Frontal cortex (tissue), 3 donors: ENCODE measurements at regions not wholly inside any gene's neighbourhood (a gene's known extent, or its start where the extent isn't known, plus 50 kb on each side); places are given as distances from the start of the nearest gene placed in this dataset.
"Not testable (repeated sequence)": the region's sequence is repeated elsewhere in the genome, so short reads cannot be mapped to it uniquely, and the experiment has no call there.

Source experiments
- DNase-seq, 2 donors: peaks; one replicate each; pipeline ENCODE4 v3.0.0; 2012; ENCODE audit warnings: low spot score in 2 of 2
- FAIRE-seq: peaks from 2 replicates; lab custom pipeline; 2012; peaks lifted over from hg19 to GRCh38; lab: Jason Lieb, UNC
- donor health status: control.
- donor health status: control.
- donor health status: control.

- no peak for FAIRE-seq
- no peak for DNase-seq
Observed at GRCh38 chr3:28986922-28987321, 293.9 kb upstream of the RBMS3 start.

DNA sequence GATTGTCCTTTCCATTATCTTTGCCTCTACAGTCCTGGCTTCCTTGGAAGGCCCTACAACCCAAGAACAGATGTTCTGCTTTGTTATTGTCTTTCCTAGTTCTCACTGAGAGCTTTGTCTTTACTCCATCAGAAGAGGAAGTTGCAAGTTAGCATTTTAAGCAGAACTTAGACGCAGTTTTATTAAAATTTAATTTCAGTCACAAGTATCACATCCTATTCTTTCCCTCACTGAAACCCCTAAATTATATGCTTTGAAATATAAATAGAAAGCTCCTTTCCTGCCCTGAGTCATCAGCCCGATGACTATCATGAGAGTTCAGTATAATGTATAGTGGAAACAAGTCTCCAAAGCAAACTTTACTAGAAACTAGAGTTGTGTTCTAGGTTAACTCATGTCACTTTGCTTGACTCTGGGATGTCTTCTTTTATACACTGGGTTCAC, 291.2 kb upstream of the RBMS3 start:
- FAIRE-seq (no peak), DNase-seq (no peak)

GRCh38 chr3:28994161-28994905, 286.5 kb upstream of the RBMS3 start:
- no peak for FAIRE-seq

GRCh38 chr3:29004885-29005599, 275.8 kb upstream of the RBMS3 start:
- DNase-seq (no peak), FAIRE-seq (no peak)

More at GRCh38 chr3:28994161-28994905, 286.5 kb upstream of the RBMS3 start:
- no peak for DNase-seq

GRCh38 chr3:29005862-29006261, 275.0 kb upstream of the RBMS3 start:
- FAIRE-seq, result no peak

DNA sequence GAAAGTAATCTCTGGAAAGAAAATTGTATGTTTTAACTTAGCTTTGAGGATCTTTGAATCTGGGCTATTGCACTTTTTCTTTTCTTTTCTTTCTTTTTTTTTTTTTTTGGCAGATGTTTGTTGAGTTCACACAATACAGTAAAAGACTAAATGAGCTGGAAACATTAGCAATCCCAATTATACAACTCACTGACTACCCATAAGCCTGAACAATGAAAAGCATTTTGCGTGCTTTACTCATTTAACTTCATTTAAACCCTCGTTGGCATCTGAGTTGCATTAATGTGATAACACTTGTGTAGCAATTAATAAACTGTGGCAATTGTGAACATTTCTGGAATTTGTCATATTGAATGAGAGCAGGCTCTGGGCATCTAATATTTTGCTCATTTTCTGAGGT, 269.4 kb upstream of the RBMS3 start:
- FAIRE-seq (no peak), DNase-seq (peak in 1 of 2 donors; percentile 5)

More at GRCh38 chr3:29005862-29006261, 275.0 kb upstream of the RBMS3 start:
- no peak for DNase-seq

DNA sequence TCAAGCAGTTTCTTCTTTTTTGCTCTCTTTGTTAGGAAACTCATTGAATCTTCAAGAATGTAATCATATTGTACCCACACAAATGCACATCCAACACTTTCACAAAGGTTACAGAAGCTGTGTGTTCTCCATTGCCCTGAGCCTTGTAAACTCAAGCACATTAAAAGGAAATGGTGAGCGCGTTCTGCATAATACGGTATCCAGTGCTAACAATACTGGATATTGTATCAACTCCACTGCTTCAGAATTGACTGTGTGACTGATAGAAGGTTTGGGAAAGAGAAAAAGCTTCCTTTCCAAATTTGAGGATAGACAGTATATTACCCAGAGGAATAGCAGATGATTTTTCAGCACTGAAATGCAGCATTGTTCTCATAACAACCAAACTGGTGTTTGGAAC, 268.9 kb upstream of the RBMS3 start:
- no peak for DNase-seq
- FAIRE-seq, result no peak

- DNase-seq (no peak), FAIRE-seq (no peak)
Observed at GRCh38 chr3:29022976-29023375, 257.9 kb upstream of the RBMS3 start.

DNA sequence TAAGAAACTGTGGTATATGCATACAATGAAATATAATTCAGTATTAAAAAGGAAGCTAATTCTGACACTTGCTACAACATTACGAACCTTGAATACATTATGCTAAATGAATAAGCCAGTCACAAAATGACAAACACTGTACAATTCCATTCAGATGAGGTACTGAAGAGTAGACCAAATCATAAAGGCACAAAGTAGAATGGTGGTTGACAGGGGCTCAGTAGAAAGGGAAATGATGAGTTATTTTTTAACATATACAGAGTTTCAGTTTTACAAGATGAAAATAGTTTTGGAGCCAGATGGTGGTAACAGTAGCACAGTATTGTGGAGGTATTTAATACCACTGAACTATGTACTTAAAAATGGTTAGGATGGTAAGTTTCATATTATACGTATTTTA, 254.6 kb upstream of the RBMS3 start:
- no peak for FAIRE-seq
- DNase-seq, result no peak

DNA sequence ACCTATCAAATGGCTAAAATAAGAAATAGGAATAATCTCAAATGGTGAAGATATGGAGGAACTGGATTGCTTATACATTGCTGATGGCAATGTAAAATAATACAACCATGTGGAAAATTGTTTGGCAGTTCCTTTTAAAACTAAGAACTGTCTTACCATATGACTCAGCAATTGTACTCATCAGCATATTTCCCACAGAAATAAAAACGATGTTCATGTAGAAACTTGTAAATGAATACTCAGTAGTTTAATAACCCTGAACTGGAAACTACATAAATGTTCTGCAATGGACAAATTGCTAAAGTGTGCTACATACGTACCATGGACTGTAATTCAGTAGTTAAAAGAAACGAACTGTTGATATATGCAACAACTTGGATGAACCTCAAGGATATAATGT, 253.9 kb upstream of the RBMS3 start:
- FAIRE-seq (no peak), DNase-seq (no peak)

GRCh38 chr3:29031175-29031574, 249.7 kb upstream of the RBMS3 start:
- not testable (repeated sequence) for FAIRE-seq, DNase-seq

DNA sequence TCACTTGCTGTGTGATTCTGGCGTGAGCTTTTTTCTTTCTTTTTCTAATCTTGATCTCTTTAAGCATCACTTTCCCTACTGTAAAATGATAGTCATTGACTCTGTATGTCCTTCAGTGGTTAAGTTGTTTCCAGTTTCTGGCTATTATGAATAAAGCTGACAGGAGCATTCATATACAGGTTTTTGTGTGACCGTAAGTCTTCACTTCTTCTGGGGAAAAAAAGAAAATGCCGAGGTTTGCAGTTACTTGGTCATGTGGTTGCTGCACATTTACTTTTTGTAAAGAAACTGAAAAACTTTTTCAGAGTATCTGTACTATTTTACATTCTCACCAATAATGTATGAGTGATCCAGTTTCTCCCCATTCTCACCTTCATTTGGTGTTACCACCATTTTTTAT, 247.4 kb upstream of the RBMS3 start:
- DNase-seq (no peak), FAIRE-seq (no peak)

DNA sequence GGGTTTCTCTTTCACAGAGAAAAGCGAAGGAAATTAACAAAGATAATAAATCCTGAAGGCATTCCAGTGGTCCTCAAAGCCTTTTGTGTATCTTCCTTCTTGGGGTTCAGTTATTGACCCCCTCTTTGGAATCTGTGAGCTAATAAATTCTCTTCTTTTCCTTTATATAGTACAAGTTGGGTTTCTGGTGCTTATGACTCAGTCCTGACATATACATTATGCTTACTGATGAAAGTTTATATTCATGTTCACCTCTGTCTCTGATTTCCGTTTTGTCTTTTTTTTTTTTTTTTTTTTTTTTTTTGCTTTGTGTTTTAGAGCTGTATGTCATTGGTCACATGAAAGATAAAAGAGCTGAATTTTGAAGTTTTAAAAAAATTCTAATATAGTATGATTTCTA, 230.7 kb upstream of the RBMS3 start:
- FAIRE-seq, result no peak
- no peak for DNase-seq

GRCh38 chr3:29057326-29057725, 223.5 kb upstream of the RBMS3 start:
- no peak for FAIRE-seq
- no peak for DNase-seq

DNA sequence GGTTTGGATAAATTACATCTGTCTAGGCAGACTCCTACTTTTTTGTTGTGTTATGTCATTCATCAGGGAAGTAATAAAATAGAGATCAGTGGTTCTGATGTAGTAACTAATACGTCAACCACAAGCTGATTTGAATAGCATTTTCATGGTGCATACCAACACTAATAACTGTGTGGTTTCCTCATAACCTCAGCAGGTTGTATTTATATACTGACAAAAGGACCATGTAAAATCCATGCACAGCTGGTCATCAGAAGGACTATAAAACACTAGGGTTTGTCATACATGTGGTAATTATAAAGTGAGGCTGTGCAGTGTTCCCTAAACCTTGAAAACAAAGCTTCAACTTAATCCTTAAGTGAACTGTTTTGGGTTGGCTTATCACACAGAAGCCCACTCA, 216.8 kb upstream of the RBMS3 start:
- FAIRE-seq, result no peak
- DNase-seq, result no peak

GRCh38 chr3:29065211-29065785, 215.6 kb upstream of the RBMS3 start:
- DNase-seq, result peak in 1 of 2 donors; percentile 33
- peak; percentile 15 for FAIRE-seq

GRCh38 chr3:29067007-29067406, 213.9 kb upstream of the RBMS3 start:
- DNase-seq (no peak), FAIRE-seq (no peak)

DNA sequence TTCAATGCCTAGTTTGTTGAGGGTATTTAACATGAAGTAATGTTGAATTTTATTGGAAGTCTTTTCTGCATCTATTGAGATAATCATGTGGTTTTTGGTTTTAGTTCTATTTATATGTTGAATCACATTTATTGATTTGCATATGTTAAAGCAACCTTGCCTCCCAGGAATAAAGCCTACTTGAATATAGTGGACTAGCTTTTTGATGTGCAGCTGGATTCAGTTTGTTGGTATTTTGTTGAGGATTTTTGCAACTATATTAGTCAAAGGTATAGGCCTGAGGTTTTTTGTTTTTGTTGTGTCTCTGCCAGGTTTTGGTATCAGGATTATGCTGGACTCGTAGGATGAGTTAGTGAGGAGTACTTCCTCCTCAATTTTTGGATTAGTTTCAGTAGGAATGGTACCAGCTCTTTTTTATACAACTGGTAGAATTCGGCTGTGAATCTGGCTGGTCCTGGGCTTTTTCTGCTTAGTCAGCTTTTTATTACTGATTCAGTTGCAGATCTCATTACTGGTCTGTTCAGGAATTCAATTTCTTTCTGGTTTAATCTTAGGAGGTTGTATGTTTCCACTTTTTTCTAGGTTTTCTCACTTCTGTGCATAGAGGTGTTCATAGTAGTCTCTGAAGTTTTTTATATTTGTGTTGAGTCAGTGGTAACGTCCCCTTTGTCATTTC, 209.8 kb upstream of the RBMS3 start:
- DNase-seq, result no peak
- FAIRE-seq, result no peak

GRCh38 chr3:29072611-29073010, 208.3 kb upstream of the RBMS3 start:
- no peak for FAIRE-seq

DNA sequence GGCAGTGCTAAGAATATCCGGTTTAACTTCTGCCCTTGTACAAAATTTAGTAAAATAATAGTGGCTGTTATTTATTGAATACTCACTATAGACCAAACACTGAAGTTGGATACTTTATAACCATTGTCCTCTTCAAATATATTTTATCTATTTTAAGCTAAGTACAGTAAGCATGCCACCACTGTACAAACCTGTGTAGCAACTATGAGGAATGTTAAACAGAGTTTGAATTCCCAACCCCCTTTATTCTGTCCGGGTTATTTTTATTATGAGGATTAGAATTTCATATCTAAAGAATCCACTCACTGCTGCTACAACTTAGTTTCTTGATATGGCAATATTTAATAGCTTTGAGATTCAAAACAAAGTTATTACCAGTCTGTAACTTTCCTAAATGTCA, 203.5 kb upstream of the RBMS3 start:
- no peak for DNase-seq
- FAIRE-seq, result no peak

More at GRCh38 chr3:29072611-29073010, 208.3 kb upstream of the RBMS3 start:
- DNase-seq, result no peak
